ENCODE measurements at regions not wholly inside any gene's neighbourhood (a gene's known extent, or its start where the extent isn't known, plus 50 kb on each side); places are given as distances from the start of the nearest gene placed in this dataset.
"Not testable (repeated sequence)": the region's sequence is repeated elsewhere in the genome, so short reads cannot be mapped to it uniquely, and the experiment has no call there.

GRCh38 chr1:230475856-230476621 is 49.9 kb upstream of the PGBD5 start:
- not testable (repeated sequence) for DNase-seq

Data from tongue (tissue), 1 donor.